ENCODE measurements at regions not wholly inside any gene's neighbourhood (a gene's known extent, or its start where the extent isn't known, plus 50 kb on each side); places are given as distances from the start of the nearest gene placed in this dataset.

DNA sequence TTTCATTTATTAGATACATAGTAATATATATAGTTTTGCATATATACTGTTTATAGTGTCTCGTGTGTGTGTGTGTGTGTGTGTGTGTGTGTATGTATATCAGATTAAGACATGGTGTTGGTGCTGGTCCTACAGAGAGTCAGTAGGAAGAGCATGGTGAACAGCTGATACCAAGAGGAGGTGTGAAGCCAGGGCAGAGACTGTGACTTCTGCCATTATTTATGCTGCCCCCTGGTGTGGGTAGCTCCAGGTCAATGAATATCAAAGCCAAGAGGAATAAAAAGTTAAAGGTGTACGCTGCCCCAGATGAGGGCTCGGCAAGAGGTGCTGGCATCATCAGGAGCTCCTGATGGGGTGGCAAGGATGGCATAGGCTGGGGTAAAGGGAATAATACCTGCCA, 299.5 kb upstream of the RASGRP1 start:
- DNase-seq = no peak

DNA sequence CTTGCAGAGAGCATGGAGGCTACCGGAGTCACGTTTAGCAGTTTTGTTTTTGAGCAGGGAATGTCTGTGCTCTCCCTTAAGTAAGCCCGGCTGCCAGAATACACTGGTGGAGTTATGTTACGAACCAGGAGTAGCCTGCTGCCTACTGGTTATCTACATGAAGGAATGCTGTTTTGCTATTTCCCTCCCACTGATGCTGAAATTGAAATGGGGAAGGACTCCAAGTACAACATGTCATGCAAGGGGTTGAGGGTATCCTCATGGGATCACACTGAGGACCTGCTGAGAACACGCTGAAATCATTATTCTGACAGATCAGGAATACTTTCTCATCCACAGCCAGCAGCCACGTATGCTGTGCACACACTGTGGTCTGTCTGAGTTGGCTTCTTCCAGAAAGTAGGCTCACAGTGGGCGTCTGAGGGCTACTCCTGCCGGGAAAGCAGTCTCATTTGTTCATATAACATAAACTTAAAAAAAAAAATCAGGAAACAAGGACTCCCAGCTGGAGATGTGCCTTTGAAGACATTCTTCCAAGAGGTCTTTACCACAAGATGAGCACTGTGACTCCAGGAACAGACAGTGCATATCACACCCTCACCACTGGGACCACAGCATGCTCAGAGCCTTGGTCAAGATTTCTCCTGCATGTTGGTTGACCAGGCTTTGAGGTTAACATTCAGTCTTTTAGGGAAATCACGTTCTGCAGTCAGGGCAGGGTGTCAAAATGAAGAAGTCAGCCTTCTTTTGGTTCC, 300.4 kb upstream of the RASGRP1 start:
- no peak for DNase-seq

GRCh38 chr15:38867556-38867955, 302.9 kb upstream of the RASGRP1 start:
- DNase-seq = no peak

GRCh38 chr15:38868326-38869114, 303.9 kb upstream of the RASGRP1 start:
- DNase-seq = no peak

DNA sequence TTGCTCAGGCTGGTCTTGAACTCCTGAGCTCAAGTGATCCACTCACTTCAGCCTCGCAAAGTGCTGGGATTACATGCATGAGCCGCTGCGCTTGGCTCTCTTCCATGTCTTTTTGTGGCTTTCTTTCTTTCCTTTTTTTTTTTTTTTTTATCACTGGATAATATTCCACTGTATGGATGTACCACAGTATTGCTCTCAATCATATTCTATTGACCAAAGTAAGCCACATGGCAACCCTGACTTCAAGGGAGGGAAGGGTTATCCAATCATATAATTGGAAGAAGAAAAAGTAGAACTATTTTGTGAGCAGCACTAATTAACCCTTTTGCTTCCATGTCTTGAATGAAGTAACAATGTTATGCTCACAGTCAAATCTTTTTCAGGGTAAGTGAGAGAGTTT, 307.0 kb upstream of the RASGRP1 start:
- no peak for DNase-seq

DNA sequence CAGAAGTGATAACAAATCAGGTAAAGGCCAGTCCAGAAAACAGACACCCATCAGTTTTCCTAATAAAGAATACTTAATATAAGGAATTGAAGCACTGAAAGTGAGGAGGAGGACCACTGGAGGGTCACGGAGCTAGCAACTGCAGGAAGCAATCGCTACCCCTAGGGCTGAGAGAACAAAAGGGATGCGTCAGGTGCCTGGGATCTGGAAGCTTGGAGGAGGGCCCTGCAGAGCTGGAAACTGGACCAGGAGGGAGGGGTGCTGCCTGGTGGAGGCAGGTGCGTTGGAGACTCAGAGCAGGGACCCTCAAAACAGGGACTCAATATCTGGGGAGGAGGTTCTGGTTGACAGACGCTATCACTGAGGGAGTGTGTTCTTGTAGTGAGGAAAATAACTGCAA, 308.1 kb upstream of the RASGRP1 start:
- no peak for DNase-seq

DNA sequence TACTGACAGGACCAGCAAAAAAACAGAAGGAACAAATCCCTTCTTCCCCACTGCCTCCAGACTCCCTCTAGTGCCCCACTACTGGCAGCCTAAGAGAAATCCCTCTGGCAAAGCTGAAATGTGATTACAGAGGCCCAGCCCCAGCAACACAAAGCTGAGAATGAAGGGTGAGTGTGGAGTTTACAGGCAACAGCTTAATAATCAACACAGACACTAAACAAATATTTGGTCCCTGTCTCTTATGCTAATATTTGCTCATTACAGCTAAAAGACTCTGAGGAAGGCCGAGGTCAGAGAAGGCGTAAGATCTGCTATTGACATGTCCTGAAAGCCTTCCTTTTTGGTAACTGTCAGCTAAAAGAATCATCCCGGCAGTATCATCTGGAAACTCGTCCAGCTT, 308.5 kb upstream of the RASGRP1 start:
- no peak for DNase-seq

DNA sequence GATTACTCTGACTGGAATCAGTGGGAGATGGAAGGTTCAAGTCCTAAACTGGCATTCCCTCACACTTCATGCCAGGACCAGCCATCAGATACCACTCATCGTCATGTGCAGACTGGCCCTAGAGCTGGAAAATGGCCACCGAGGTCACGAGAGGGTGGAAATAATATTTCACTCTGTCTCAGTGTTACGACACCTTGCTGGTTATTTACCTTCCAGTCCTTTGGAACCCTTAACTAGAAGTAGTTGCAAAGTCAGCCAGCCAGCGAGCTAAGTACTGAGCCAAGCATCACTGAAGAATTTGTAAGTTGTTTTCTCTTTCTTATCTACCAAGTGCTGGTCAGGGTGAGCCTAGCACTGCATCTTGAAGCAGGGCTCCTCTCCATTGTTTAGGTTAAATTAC, 309.9 kb upstream of the RASGRP1 start:
- no peak for DNase-seq

DNA sequence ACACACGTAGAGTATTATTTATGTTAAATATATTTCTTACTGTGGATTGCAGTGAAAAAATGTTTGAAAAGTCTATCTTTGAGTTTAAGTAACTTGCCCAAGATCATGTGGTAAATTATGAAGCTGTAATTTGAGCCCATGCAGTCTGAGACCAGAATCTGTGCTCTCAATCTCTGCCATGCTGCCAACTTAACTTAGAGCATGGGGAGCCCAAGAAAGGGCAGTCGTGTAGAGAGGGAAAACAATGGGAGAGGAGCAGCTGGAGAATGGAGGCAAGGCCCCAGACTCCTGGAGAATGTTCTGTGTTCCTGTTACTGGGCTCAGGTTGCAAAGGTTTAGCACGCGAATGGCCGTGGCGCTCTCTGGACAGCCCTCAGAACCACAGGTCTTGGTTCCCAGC, 311.6 kb upstream of the RASGRP1 start:
- DNase-seq = no peak

GRCh38 chr15:38876621-38877020, 312.0 kb upstream of the RASGRP1 start:
- DNase-seq = no peak

- DNase-seq = no peak
Observed at GRCh38 chr15:38877471-38877870, 312.9 kb upstream of the RASGRP1 start.

DNA sequence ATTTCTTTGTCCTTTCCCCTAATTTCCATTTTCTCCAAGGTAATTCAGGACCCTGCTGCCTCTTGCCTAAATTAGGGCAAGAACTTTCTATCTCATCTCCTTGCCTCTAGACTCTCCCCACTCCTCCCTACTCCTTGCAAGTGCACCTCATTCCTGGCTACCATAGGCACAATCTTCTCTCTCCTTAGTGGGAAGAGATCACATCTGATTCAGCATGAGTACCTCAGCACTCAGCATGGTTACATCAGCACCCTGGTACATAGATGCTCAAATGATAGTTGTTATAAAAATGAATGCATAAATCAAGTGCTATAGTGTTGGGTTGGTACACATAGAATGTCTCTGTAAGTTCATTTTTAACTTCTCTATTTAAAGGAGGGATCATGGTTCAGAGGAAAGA, 313.4 kb upstream of the RASGRP1 start:
- DNase-seq = no peak

DNA sequence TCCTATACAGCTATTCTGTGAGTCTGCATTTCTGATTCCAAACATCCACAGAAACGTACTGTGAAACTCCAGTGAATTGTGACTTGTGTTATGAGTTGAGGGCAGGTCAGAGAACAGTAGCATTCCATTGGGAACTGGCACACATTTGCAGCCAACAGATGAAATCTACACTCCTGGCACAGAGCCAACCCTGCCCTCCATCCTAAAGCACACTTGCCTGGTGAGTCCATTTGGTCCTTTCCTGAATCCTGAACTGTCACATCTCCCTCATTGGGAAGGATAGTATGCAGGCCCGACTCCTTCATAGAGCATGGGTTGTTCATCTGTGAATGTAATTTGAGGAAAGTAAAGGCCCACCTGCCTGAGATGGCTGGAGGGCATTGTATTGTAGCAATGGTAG, 314.3 kb upstream of the RASGRP1 start:
- no peak for DNase-seq

- DNase-seq = no peak
Observed at GRCh38 chr15:38879909-38880471, 315.4 kb upstream of the RASGRP1 start.

- no peak for DNase-seq
Observed at GRCh38 chr15:38882221-38882620, 317.6 kb upstream of the RASGRP1 start.

- DNase-seq = no peak
Observed at GRCh38 chr15:38883987-38884386, 319.4 kb upstream of the RASGRP1 start.

- no peak for DNase-seq
Observed at GRCh38 chr15:38885001-38885400, 320.4 kb upstream of the RASGRP1 start.

- no peak for DNase-seq
Observed at GRCh38 chr15:38885471-38885952, 320.9 kb upstream of the RASGRP1 start.

- DNase-seq = no peak
Observed at GRCh38 chr15:38886315-38887163, 321.9 kb upstream of the RASGRP1 start.

DNA sequence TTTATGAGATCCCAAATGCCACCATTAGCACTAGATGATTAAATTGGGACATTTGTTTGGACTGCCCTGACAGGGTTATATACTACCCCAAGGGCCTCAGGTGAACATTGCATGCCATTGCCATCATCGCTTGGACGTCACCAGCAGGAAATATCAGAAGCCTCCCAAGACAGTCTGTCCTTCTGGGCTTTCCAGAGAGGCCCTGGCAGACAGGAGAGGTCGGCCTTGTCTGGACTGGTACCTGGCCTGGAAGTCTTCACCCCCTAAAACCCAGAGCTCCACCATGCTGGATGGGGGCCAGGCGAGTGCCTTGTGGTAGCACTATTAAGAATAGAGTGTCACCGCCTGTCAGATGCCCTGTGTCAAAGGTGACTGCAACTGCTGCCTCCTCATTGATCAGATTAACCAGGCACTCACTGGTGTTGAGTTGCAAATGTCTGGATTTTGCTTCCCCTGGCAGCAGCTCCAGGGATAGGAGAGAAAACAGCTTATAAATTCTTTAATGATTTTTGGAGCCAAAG, 324.1 kb upstream of the RASGRP1 start:
- no peak for DNase-seq

DNA sequence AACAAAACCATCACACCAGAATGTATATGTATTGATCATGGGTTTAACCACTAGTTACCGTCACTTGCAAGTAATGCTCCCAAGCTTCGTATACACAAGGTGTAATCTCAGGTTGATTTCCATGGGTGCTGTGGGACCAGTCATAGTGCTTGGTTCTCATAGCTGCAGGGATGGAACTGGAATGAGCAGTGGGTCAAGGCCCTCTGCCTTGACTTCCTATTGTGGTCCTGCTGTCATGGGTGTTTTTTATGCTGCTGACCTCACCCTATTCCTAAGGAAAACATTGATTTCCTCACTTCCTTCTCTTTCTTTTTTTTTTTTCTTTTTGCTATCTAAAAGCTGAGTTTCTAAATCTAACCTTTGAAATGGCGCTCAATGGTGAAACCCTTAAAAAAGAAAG, 325.6 kb upstream of the RASGRP1 start:
- no peak for DNase-seq

GRCh38 chr15:38893925-38894242, 329.3 kb upstream of the RASGRP1 start:
- DNase-seq = no peak
